IMR-90 (cell line): ENCODE measurements at regions not wholly inside any gene's neighbourhood (a gene's known extent, or its start where the extent isn't known, plus 50 kb on each side); places are given as distances from the start of the nearest gene placed in this dataset.

Experiments
- ATAC-seq: fragments of 200-7000 bp; cut with Tn5 transposase; 2 replicates; pipeline ENCODE4 v1.9.1; 2020; ENCODE audit warnings: low read depth, mild to moderate bottlenecking, moderate library complexity
- BruUV-seq: library from RNA; stranded (reverse); fragments of 400-500 nt; replicated peaks from 2 replicates; lab custom pipeline; 2021; lab: Mats Ljungman, UMichigan
- CTCF ChIA-PET: fragments of 300-600 bp; formaldehyde crosslinking; extraction: SDS; loops from one replicate; lab custom pipeline; 2021; ENCODE audit warnings: antibody characterized with exemption; lab: Yijun Ruan, JAX
- POLR2A ChIA-PET: fragments of 300-600 bp; sonication (Branson Sonifier 250); formaldehyde crosslinking; loops from one replicate; lab custom pipeline; 2022; ENCODE audit warnings: antibody characterized with exemption; ENCODE audit not compliant: unreplicated experiment; lab: Charles Lee
- DNase-seq: peaks from one replicate; pipeline ENCODE4 v3.0.0; 2013
- H2AFZ ChIP-seq: replicated peaks from 2 replicates; pipeline ENCODE3; 2013; ENCODE audit warnings: low read length, mild to moderate bottlenecking; ENCODE audit not compliant: poor library complexity
- H2AK5ac ChIP-seq: 2 replicates; pipeline ENCODE4 v1.6.1; 2013; ENCODE audit warnings: low read depth, low read length, inconsistent platforms
- H2AK9ac ChIP-seq: replicated peaks from 2 replicates; pipeline ENCODE3; 2013; ENCODE audit warnings: mild to moderate bottlenecking, low read depth, low read length, moderate library complexity; ENCODE audit not compliant: poor library complexity
- H2BK120ac ChIP-seq: 2 replicates; pipeline ENCODE4 v1.6.1; 2013; ENCODE audit warnings: low read depth, low read length, inconsistent platforms
- H2BK15ac ChIP-seq: 3 replicates; pipeline ENCODE4 v1.6.1; 2013; ENCODE audit warnings: low read depth, low read length, inconsistent platforms
- H2BK20ac ChIP-seq: 2 replicates; pipeline ENCODE4 v1.6.1; 2013; ENCODE audit warnings: low read depth, mild to moderate bottlenecking, inconsistent platforms, low read length, moderate library complexity
- H2BK5ac ChIP-seq: 2 replicates; pipeline ENCODE4 v1.6.1; 2013; ENCODE audit warnings: mild to moderate bottlenecking, low read depth, low read length, inconsistent platforms; ENCODE audit not compliant: poor library complexity, severe bottlenecking
- H3K14ac ChIP-seq: replicated peaks from 2 replicates; pipeline ENCODE4 v1.6.1; 2013; ENCODE audit warnings: low read depth, low read length, inconsistent platforms
- H3K18ac ChIP-seq: 2 replicates; pipeline ENCODE4 v1.6.1; 2013; ENCODE audit warnings: low read depth, low read length, control low read depth
- H3K23ac ChIP-seq: 2 replicates; pipeline ENCODE4 v1.6.1; 2013; ENCODE audit warnings: low read depth, low read length, inconsistent platforms
- H3K27ac ChIP-seq: 2 replicates; pipeline ENCODE4 v1.5.1; 2013; ENCODE audit warnings: mild to moderate bottlenecking, control low read depth, low read length; ENCODE audit not compliant: insufficient read depth
- H3K27me3 ChIP-seq: 2 replicates; pipeline ENCODE4 v1.6.1; 2013; ENCODE audit warnings: low read length; ENCODE audit not compliant: control insufficient read depth, insufficient read depth
- H3K36me3 ChIP-seq: 2 replicates; pipeline ENCODE4 v1.6.1; 2013; ENCODE audit warnings: low read length, mixed read lengths; ENCODE audit not compliant: control insufficient read depth, insufficient read depth
- H3K4ac ChIP-seq: 2 replicates; pipeline ENCODE4 v1.6.1; 2013; ENCODE audit warnings: low read depth, low read length, inconsistent platforms
- H3K4me1 ChIP-seq: 2 replicates; pipeline ENCODE4 v1.6.1; 2013; ENCODE audit warnings: low read length, mixed read lengths; ENCODE audit not compliant: control insufficient read depth, insufficient read depth
- H3K4me2 ChIP-seq: 2 replicates; pipeline ENCODE4 v1.6.1; 2013; ENCODE audit warnings: low read depth, mild to moderate bottlenecking, control low read depth, low read length, moderate library complexity
- H3K4me3 ChIP-seq: 2 replicates; pipeline ENCODE4 v1.5.1; 2013; ENCODE audit warnings: low read depth, mild to moderate bottlenecking, control low read depth, low read length, moderate library complexity; ENCODE audit not compliant: insufficient read depth
- H3K56ac ChIP-seq: 2 replicates; pipeline ENCODE4 v1.6.1; 2013; ENCODE audit warnings: low read length, inconsistent platforms; ENCODE audit not compliant: insufficient read depth; ENCODE audit errors: extremely low read depth
- H3K79me1 ChIP-seq, 2 experiments: 2 replicates each; pipeline ENCODE4 v1.6.1; 2013; ENCODE audit warnings: low read length in 2 of 2, inconsistent platforms in 1 of 2, low read depth in 1 of 2
- H3K9ac ChIP-seq: 2 replicates; pipeline ENCODE4 v1.6.1; 2013; ENCODE audit warnings: low read depth, low read length, control low read depth
- H3K9me1 ChIP-seq: 2 replicates; pipeline ENCODE4 v1.6.1; 2013; ENCODE audit warnings: low read length, inconsistent platforms; ENCODE audit not compliant: insufficient read depth
- H3K9me3 ChIP-seq: 2 replicates; pipeline ENCODE4 v1.6.1; 2013; ENCODE audit warnings: low read length; ENCODE audit not compliant: control insufficient read depth, insufficient read depth
- H4K20me1 ChIP-seq: 2 replicates; pipeline ENCODE4 v1.6.1; 2013; ENCODE audit warnings: low read length, inconsistent platforms; ENCODE audit not compliant: insufficient read depth
- H4K5ac ChIP-seq: 2 replicates; pipeline ENCODE4 v1.6.1; 2013; ENCODE audit warnings: mild to moderate bottlenecking, low read depth, low read length, control low read depth
- H4K8ac ChIP-seq, 2 experiments: 2 replicates each; pipeline ENCODE4 v1.6.1; 2013; ENCODE audit warnings: low read depth in 2 of 2, low read length in 2 of 2, control low read depth in 1 of 2, inconsistent platforms in 1 of 2
- H4K91ac ChIP-seq: 2 replicates; pipeline ENCODE4 v1.6.1; 2013; ENCODE audit warnings: low read depth, low read length, inconsistent platforms; ENCODE audit not compliant: insufficient read depth
- BHLHE40 ChIP-seq: fragments of 150-350 bp; IDR thresholded peaks from 2 replicates; pipeline ENCODE4 v1.6.1; 2016; ENCODE audit warnings: mild to moderate bottlenecking, low read depth, low read length
- CEBPB ChIP-seq: IDR thresholded peaks from 2 replicates; pipeline ENCODE4 v1.6.1; 2012; ENCODE audit warnings: low read depth, low read length, improper control_type of control experiment
- CHD1 ChIP-seq: IDR thresholded peaks from 2 replicates; pipeline ENCODE4 v1.6.1; 2012; ENCODE audit warnings: low read depth, low read length, improper control_type of control experiment
- FOS ChIP-seq: fragments of 150-350 bp; IDR thresholded peaks from 2 replicates; pipeline ENCODE4 v1.6.1; 2016; ENCODE audit warnings: low read depth, low read length
- MAFK ChIP-seq: IDR thresholded peaks from 2 replicates; pipeline ENCODE4 v1.6.1; 2012; ENCODE audit warnings: low read depth, low read length, improper control_type of control experiment
- MAZ ChIP-seq: IDR thresholded peaks from 2 replicates; pipeline ENCODE4 v1.6.1; 2012; ENCODE audit warnings: low read depth, mild to moderate bottlenecking, low read length, improper control_type of control experiment, moderate library complexity, borderline replicate concordance
- MXI1 ChIP-seq: IDR thresholded peaks from 2 replicates; pipeline ENCODE4 v1.6.1; 2012; ENCODE audit warnings: low read depth, mild to moderate bottlenecking, low read length, moderate library complexity, borderline replicate concordance
- NFE2L2 ChIP-seq: fragments of 150-350 bp; IDR thresholded peaks from 2 replicates; pipeline ENCODE4 v1.6.1; 2016; ENCODE audit warnings: low read depth, mild to moderate bottlenecking, low read length
- POLR2A ChIP-seq: IDR thresholded peaks from 2 replicates; pipeline ENCODE4 v1.6.1; 2012; ENCODE audit warnings: mild to moderate bottlenecking, low read depth, low read length
- RAD21 ChIP-seq: IDR thresholded peaks from 2 replicates; pipeline ENCODE4 v1.6.1; 2012; ENCODE audit warnings: low read length, improper control_type of control experiment
- RCOR1 ChIP-seq: IDR thresholded peaks from 2 replicates; pipeline ENCODE4 v1.6.1; 2012; ENCODE audit warnings: mild to moderate bottlenecking, low read length, improper control_type of control experiment; ENCODE audit not compliant: insufficient replicate concordance
- RFX5 ChIP-seq: IDR thresholded peaks from 2 replicates; pipeline ENCODE4 v1.8.0; 2012; ENCODE audit warnings: low read depth, mild to moderate bottlenecking, low read length, moderate library complexity
- SMC3 ChIP-seq: fragments of 150-350 bp; IDR thresholded peaks from 2 replicates; pipeline ENCODE4 v1.6.1; 2016; ENCODE audit warnings: low read depth, mild to moderate bottlenecking, antibody characterized with exemption, low read length, moderate library complexity
- WGBS, 2 experiments: methylation state at CpG; one replicate each; pipeline versions ENCODE4 v1.1.5 to v1.1.7; 2013; ENCODE audit warnings: missing lambda C conversion rate in 2 of 2; ENCODE audit not compliant: insufficient read length in 1 of 2; ENCODE audit errors: extremely low coverage in 2 of 2; 5-methylcytosine and 5-hydroxymethylcytosine counted together
- dilution Hi-C: fragments of 300-500 bp; cut with HindIII; formaldehyde crosslinking; loops from one replicate; pipeline ENCODE4 v1.14.3; 2018; ENCODE audit warnings: low sequenced_read_pairs; ENCODE audit not compliant: unreplicated experiment
- in situ Hi-C: fragments of 300-500 bp; cut with MboI; formaldehyde crosslinking; loops from 3 replicates; pipeline ENCODE4 v1.14.3; 2019; ENCODE audit warnings: low sequenced_read_pairs, inconsistent platforms, mixed read lengths
- intact Hi-C: fragments of 100-400 bp; cut with micrococcal nuclease; formaldehyde crosslinking; loops from 2 replicates; pipeline ENCODE4 v1.10.0; 2022
- TF ChIP-seq, protein P1 (sequence below): conservative IDR thresholded peaks from 2 replicates; pipeline ENCODE4 v1.5.1; 2012; ENCODE audit warnings: mild to moderate bottlenecking, low read depth, low read length, improper control_type of control experiment
- TF ChIP-seq, protein P2 (sequence below): fragments of 150-350 bp; IDR thresholded peaks from 2 replicates; pipeline ENCODE4 v1.6.1; 2016; ENCODE audit warnings: low read depth, mild to moderate bottlenecking, low read length, moderate library complexity, borderline replicate concordance
- TF ChIP-seq, protein P3 (sequence below): fragments of 150-350 bp; IDR thresholded peaks from 2 replicates; pipeline ENCODE4 v1.6.1; 2017; ENCODE audit warnings: mild to moderate bottlenecking, antibody characterized with exemption, low read length, low read depth

DNA sequence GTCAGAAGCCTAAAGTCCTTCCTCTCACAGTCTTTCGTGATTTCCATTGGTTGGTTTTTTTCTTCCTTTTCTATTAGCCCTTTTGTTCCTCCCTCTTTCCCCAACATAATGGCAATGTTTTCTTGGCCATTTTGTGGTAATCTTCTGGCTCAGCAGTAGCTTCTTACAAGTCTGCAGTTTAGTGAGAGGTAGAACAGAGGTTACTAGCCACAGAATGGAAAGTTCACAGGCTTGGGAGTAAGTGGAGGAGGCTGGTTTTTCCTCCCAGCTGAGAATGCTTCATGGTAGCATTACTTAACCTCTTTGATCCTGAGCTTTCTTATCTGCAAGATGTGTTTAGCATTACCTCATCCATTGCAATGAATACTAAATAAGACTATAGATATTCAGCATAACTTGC is 346.9 kb downstream of the NFIB start:
- H2AK5ac ChIP-seq, result no peak overlapping the region
- H2AK9ac ChIP-seq, result no peak overlapping the region
- H3K27me3 ChIP-seq, result peaks cover 2% of the 10 kb centered on the region; the same call in 1 of the 2 replicates
- no peaks in the 10 kb centered on the region for H4K20me1 ChIP-seq
- H3K9ac ChIP-seq, result no peak overlapping the region
- no peak overlapping the region for H3K18ac ChIP-seq
- in situ Hi-C loops (no loop called here), dilution Hi-C loops (no loop called here), intact Hi-C loops (no loop called here)
- H3K14ac ChIP-seq, result no peak overlapping the region
- H2BK20ac ChIP-seq, result no peak overlapping the region
- ChIA-PET POLR2A (no interaction called here), CTCF (no interaction called here)
- no peak overlapping the region for H2BK15ac ChIP-seq
- H2BK120ac ChIP-seq, result no peak overlapping the region
- peak; percentile 22 for DNase-seq
- H3K4me1 ChIP-seq, result no peaks in the 10 kb centered on the region
- H4K8ac ChIP-seq, result no peak overlapping the region
- H4K5ac ChIP-seq, result no peak overlapping the region
- no peak overlapping the region for H4K91ac ChIP-seq
- TF ChIP-seq, protein P1, sequence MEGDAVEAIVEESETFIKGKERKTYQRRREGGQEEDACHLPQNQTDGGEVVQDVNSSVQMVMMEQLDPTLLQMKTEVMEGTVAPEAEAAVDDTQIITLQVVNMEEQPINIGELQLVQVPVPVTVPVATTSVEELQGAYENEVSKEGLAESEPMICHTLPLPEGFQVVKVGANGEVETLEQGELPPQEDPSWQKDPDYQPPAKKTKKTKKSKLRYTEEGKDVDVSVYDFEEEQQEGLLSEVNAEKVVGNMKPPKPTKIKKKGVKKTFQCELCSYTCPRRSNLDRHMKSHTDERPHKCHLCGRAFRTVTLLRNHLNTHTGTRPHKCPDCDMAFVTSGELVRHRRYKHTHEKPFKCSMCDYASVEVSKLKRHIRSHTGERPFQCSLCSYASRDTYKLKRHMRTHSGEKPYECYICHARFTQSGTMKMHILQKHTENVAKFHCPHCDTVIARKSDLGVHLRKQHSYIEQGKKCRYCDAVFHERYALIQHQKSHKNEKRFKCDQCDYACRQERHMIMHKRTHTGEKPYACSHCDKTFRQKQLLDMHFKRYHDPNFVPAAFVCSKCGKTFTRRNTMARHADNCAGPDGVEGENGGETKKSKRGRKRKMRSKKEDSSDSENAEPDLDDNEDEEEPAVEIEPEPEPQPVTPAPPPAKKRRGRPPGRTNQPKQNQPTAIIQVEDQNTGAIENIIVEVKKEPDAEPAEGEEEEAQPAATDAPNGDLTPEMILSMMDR, result no peak
- TF ChIP-seq SMC3 (no peak), MXI1 (no peak), BHLHE40 (no peak), RFX5 (no peak), MAFK (no peak), CEBPB (no peak), FOS (no peak), CHD1 (no peak), RAD21 (no peak), RCOR1 (no peak), POLR2A (no peak), NFE2L2 (no peak), MAZ (no peak)
- TF ChIP-seq, protein P2, sequence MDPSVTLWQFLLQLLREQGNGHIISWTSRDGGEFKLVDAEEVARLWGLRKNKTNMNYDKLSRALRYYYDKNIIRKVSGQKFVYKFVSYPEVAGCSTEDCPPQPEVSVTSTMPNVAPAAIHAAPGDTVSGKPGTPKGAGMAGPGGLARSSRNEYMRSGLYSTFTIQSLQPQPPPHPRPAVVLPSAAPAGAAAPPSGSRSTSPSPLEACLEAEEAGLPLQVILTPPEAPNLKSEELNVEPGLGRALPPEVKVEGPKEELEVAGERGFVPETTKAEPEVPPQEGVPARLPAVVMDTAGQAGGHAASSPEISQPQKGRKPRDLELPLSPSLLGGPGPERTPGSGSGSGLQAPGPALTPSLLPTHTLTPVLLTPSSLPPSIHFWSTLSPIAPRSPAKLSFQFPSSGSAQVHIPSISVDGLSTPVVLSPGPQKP, result no peak
- TF ChIP-seq, protein P3, sequence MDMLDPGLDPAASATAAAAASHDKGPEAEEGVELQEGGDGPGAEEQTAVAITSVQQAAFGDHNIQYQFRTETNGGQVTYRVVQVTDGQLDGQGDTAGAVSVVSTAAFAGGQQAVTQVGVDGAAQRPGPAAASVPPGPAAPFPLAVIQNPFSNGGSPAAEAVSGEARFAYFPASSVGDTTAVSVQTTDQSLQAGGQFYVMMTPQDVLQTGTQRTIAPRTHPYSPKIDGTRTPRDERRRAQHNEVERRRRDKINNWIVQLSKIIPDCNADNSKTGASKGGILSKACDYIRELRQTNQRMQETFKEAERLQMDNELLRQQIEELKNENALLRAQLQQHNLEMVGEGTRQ, result no peak
- H3K36me3 ChIP-seq, result no peaks in the 10 kb centered on the region
- no peak overlapping the region for H2AFZ ChIP-seq
- H3K4me2 ChIP-seq, result no peak overlapping the region
- H2BK5ac ChIP-seq, result no peak overlapping the region
- H3K4ac ChIP-seq, result no peak overlapping the region
- H3K27ac ChIP-seq, result no peak overlapping the region
- no peak overlapping the region for H3K4me3 ChIP-seq
- H3K56ac ChIP-seq, result no peak overlapping the region
- no CpG with 5 or more reads among the region's 1 CpG for WGBS, 2 experiments
- ATAC-seq, result no peak
- no peaks in the 10 kb centered on the region for H3K9me3 ChIP-seq
- no peak overlapping the region for H3K23ac ChIP-seq
- H3K79me1 ChIP-seq, result no peaks in the 10 kb centered on the region
- no peaks in the 10 kb centered on the region for H3K9me1 ChIP-seq
- no TSS peak for BruUV-seq
